ENCODE measurements at regions not wholly inside any gene's neighbourhood (a gene's known extent, or its start where the extent isn't known, plus 50 kb on each side); places are given as distances from the start of the nearest gene placed in this dataset.
A peak's percentile ranks its signal among the peaks of the same experiment; 100 is the strongest.
"Not testable (repeated sequence)": the region's sequence is repeated elsewhere in the genome, so short reads cannot be mapped to it uniquely, and the experiment has no call there.

DNA sequence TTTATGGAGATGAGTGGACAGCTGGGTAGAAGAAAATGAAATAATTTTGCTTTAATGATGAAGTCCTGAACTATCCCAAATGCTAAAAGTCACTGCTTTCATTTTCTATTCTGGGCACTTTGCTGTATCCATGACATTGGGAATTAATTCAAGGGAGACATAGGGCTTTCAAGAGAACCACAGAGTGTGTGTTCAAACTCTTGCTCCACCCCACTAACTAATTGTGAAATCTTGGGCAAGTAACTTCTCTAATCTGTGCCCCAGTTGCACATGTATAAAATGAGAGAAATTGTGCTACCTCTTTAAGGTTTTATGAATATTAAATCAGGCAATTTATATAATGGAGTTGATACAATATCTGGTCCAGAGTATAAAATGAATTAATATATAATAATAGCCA lies 1422.0 kb downstream of the ADGRL3 start:
- DNase-seq: no peak

DNA sequence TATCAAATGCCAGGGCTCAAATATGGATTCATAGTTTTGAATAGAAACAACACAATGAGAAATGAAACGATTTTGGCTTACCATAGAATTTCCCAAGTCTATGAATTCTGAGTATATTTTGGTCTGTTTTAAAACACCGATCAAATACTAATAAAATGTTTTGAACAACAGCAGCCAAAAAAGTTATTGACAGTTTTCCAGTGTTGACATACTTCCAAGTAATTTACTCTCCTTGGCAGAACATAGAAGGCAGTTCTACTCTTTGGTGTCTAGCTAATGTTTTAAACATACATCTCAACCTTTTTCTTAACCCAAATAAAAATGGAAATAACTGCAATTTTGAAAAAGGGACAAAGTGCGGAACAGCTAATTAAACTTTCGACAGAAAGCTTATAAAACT lies 1419.8 kb downstream of the ADGRL3 start:
- DNase-seq: no peak

DNA sequence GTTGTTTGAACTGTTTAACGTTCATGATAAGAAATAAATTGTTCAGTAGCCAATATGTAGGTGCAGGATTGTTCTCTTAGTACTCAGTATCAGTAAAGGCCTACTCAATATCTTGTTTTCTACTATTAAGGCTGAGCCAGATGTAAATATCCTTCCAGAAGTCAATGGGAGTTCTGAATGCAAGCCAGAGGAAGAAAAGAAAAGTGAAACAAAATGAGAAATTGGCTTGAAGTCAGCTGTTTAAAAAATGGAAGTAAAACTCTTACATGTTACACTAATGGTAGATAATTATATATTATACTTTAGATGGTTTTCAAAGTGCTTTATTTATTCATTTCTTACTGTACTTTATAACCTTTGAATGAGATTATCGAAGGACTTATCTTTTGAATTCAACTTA lies 1417.9 kb downstream of the ADGRL3 start:
- no peak for DNase-seq

DNA sequence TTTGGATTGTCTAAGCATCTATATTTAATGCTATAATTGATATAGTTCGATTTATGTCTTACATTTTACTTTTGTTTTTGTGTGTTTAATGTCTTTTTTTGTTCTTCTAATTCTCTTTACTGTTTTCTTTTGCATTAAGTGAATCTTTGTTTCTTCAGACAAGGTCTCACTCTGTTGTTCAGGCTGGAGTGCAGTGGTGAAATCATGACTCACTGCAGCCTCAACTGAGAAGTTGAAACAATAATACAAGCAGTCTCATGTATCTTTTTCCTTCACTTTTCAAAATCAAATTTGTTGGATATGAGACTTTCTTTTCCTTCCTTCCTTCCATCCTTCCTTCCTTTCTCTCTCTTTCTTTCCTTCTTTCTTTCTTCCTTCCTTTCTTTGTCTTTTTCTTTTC lies 1401.6 kb downstream of the ADGRL3 start:
- no peak for DNase-seq

DNA sequence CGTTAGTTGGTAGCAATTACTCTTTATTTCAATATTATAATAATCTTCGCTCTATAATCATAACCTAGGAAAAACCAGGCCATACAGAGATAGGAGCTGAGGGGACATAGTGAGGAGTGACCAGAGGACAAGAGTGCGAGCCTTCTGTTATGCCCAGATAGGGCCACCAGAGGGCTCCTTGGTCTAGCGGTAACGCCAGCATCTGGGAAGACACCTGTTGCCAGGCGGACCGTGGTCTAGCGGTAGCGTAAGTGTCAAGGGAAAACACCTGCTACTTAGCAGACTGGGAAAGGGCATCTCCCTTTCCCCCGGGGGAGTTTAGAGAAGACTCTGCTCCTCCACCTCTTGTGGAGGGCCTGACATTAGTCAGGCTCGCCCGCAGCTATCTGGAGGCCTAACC lies 1395.1 kb downstream of the ADGRL3 start:
- DNase-seq: not testable (repeated sequence)

DNA sequence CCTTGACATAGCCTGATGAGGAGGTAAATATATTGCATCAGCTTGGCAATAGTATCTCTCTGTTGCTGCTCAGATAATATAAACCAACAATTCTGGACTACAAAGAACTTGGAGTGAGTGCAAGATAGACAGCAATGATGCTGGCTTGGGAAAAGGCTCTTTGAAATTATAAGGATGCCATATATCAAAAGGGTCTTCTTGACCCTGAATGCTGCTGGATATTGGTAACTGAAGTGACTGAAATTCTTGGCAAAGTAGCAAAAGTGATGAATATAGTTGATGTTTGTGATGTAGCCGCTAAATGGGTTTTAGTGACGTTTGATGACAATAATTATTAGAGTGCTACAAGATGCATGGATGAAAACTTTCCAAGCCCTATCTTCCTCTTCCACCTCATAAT lies 1391.6 kb downstream of the ADGRL3 start:
- no peak for DNase-seq

DNA sequence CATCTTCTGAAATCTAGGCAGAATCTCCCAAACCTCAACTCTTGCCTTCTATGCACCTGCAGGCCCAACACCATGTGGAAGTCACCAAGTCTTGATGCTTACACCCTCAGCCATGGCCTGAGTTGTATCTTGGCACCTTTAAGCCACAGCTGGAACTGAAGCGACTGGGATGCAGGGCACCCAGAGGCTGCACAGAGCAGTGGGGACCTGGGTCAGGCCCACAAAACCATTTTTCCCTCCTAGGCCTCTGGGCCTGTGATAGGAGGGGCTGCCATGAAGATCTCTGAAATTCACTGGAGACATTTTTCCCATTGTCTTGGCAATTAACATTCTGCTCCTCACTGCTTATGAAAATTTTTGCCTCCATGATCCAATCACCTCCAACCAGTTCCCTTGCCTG lies 1388.5 kb downstream of the ADGRL3 start:
- DNase-seq: no peak

DNA sequence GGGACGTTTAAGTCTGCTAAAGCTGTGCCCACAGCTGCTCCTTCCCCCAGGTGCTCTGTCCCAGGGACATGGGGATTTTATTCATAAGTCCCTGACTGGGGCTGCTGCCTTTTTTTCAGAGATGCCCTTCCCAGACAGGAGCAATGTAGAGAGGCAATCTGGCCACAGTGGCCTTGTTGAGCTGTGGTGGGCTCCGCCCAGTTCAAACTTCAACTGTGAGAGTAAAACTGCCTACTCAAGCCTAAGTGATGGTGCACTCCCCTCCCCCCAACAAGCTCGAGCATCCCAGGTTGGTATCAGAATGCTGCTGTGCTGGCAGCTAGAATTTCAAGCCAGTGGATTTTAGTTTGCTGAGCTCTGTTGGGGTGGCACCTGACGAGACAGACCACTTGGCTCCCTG lies 1371.4 kb downstream of the ADGRL3 start:
- no peak for DNase-seq

DNA sequence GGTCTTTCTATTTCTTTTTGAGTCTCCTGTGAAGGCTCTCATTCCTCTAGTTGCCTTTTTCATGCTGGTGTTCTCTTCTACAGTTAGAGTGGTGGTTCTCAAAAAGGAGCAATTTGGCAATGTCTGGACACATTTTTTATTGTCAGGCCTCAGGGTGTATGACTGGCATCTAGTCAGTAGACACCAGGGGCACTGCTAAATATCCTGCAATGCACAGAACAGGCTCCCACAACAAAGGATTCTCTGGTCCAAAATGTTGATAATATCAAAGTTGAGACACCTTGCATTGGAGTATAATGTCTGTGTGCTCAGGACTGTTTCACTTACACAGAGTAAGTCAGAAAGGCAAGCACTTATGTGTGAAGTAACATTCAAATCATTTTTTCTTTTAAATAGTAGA lies 1360.7 kb downstream of the ADGRL3 start:
- peak; percentile 73 for DNase-seq

DNA sequence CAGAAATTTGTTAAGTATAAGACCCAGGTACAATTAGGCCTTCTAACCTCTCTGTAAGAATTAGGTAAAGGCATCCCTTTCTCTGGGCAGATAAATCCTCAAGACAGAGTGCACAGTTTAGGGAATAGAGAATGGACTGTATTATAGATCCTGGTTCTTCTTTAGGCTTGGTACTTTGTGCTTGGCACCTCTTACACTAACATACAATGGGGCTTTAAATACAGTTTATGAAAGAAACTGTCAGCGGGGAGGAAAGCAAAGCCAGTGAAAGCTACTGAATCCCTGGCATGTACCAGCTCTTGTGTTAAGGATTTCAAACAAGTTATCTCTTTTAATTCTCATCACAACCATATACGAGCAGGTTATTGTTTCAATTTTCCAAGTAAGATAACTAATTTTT lies 1350.0 kb downstream of the ADGRL3 start:
- no peak for DNase-seq

DNA sequence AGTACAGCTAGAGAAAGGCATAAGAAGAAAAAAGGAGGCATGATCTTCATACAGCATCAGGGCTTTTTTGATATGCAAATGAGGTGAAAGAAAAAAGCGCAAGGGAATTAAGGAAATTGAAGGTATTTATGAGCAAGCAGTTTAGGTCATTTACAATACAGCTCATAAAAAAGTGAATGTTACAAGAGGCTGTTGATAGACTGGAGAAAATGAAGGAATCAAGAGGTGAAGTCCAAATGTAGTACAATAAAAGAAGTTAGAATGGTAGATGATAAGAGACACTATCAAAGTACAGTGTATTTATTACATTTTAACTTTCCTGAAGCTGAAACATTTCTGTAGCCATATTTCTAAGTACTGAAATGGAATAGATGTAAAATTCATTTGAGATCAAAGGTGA lies 1349.5 kb downstream of the ADGRL3 start:
- no peak for DNase-seq

DNA sequence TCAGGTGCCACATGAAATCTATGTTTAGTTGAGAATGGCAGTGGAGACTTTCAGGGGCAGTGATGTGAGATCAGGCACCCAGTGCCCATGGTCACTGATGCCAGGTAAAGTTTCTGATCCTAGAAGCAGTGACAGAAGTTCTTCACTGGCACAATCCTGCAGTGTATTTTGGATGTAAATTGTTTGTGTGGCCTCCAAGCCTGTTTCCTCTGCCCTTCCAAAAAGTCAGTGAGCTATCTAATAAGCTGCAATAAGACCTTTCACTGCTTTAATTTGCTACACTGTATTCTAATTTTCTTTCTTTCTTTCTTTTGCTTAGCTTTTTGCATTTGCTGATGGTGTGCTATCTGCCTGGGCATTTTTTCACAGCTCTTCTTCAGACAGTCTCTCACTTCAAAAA lies 1348.6 kb downstream of the ADGRL3 start:
- no peak for DNase-seq

DNA sequence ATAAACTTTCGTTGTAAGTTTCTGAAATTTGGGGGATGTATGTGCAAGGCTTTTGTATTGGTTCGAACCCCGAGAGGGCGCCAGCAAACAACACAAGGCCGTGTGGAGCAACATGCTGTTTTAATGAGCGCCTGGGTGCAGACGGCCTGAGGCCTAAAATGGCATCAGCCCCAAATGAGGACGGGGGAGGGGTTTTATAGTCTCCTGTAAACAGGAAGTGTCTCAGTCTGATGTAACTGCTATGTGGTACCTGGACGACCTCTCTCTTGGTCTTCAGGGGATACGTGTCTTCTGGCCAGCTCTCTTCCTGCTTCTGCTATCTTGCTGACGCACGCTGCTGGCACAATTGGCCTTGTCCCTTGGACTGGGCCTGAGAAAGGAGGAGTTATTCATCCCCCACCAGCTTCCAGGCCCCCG lies 1348.0 kb downstream of the ADGRL3 start:
- DNase-seq: peak; percentile 84

DNA sequence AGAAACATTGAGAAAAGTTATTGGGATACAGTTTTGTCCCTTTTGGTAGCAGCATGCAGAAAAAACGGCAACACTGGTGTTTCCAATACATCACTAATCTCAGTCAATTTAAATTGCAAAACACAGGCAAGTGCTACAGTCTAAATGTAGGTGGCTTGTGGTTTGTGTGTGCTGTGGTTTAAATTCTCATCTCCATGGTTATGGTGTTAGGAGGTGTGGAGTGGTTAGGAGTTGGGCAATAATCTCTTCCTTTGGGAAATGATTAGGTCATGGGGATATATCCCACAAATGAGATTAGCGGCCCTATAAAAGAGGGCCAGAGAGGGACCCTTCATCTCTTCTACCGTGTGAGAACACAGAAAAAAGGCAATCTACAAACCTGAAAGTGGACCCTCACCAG lies 1344.3 kb downstream of the ADGRL3 start:
- no peak for DNase-seq

DNA sequence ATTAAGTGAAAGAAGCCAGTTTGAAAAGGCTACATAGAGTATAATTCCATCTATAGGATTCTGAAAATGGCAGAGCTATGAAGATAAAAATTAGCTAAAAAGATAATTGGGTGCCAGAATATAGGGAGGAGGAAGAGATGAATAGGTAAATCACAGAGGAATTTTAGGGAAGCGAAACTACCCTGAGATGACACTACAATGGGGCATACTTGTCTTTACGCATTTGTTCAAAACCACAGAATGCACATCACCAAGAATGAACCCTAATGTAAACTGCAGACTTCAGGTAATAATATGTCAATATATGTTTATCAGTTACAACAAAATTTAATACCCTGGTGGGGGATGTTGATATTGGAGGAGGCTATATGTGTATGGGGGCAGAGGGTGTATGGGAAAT lies 1342.9 kb downstream of the ADGRL3 start:
- no peak for DNase-seq

DNA sequence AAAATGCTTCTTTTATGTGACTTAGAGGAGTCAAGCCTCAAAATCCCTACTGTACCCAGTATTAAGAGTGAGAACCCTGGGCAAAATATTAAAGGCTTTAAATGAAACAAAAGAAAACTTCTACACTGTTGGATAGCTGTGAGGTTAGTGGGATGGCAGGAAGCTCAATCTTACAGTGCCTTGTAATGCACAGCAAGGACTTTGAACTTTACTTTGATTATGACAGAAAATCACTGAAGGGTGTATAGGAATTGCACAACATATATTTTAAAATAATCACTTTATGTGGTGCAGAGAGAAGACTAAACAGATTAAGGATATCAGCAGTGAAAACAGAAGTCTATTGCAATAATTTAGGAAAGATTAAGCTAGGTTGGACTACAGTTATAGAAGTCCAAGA lies 1333.4 kb downstream of the ADGRL3 start:
- DNase-seq: no peak

DNA sequence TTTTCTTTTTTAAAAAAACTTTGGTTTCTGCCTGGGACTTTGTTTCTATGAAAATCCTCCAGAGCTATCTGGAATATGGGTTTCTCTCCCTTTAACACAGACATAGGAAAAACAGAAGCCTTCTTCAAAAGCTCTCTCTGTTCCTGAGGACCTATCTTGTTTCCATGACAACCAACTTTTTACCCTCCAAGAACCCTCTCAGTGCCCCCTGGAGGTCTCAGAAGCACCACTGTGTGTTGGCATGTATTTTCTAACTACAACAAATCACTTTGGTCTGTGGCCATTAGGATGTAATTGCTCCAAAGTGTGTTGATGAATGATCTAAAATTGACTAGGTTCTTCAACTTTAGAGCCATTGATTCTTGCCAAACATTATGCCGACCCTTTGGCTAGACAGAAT lies 1331.6 kb downstream of the ADGRL3 start:
- no peak for DNase-seq

DNA sequence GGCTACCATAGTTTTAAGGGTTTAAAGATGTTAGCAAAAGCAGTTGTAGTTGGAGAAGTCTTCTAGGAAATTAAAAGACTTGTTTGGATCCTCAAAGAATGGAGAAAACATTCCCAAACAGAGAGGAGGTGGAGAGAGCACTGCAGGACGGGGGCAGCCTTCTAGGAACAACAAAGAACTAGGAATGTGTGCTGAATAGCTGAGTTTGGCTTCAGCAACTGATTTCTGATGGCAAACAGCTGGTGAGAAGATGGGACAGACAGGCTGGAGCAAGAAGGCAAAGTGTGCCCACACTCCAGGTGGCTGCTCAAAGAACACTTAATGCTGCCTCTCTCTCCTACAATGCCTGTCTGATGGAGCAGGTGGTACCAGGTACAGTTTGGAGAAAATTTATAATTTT lies 1331.1 kb downstream of the ADGRL3 start:
- no peak for DNase-seq

DNA sequence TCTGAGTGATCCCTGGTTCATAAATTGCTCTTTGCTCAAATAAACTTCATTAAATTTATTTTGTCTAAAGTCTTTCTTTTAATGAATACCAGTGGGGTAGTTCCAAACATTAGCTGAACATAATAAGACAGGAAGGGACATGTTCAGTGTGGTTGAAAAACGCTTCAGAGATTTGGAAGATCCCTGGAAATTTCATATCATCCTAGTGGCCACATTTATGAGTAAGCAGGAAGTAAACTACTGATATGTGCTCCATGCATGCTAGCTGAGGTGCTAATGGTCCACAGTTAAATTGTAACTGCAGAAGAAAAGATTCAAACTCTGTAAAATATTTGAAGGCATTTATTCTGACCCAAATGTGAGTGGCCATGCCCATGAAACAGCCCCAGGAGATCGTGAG lies 1328.7 kb downstream of the ADGRL3 start:
- DNase-seq: no peak

DNA sequence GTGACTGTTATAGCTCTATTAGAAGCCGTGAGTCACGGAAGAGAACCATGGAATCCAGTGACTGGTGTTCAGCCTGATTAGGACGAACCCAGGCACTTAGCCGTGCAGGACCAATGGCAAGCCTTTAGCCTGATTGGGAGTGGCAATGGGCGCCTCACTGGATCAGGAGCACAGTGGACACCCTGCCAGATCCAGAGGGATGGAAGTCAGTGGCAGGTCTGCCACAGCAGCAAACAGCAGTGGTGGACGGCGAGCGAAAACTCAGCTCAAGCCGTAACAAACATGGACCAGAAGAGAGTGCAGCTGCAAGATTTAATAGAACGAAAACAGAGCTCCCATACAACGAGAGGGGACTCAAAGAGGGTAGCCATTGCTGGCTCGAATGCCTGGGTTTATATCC lies 1326.5 kb downstream of the ADGRL3 start:
- DNase-seq: no peak

DNA sequence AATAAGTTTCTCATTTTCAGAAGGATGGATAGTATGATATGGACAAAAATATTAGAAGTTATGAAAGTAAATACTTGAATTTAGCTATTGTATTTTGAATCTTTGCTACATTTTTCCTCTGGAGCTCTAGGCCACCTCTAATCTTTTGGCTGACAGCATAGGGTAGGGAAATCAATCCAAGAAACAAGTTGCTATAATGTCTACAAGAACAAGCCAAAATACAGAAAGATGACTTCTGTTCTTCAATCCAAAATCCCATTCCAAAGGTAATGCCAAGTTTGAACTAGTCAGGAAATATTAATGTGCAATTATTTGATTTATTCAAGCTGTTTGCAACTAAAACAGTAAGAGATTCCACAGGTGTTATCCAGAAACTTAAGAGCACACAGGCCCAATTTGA lies 1323.1 kb downstream of the ADGRL3 start:
- no peak for DNase-seq

DNA sequence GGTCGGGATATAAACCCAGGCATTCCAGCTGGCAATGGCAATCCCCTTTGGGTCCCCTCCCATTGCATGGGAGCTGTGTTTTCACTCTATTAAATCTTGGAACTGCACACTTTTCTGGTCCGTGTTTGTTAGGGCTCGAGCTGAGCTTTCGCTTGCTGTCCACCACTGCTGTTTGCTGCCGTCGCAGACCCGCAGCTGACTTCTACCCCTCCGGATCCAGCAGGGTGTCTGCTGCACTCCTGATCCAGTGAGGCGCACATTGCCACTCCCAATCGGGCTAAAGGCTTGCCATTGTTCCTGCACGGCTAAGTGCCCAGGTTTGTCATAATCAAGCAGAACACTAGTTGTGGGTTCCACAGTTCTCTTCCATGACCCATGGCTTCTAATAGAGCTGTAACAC lies 1322.1 kb downstream of the ADGRL3 start:
- no peak for DNase-seq

DNA sequence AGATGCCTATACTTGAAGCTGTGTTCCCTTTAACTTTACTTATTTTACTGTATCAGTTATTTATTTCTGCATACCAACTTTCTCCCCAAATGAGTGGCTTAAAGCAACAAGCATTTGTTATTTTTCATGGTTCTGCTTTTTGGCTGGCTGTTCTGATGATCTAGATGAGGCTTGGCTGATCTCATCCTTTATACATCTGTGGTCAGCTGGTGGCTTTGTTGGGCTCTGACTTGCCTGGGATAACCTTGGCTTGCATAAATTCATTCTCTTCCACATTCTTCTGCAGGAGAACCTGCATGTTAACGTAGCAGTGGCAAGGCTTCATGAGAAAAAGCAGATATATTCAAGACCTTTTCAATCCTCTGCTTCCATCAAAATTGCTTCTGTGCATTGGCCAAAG lies 1317.6 kb downstream of the ADGRL3 start:
- no peak for DNase-seq

DNA sequence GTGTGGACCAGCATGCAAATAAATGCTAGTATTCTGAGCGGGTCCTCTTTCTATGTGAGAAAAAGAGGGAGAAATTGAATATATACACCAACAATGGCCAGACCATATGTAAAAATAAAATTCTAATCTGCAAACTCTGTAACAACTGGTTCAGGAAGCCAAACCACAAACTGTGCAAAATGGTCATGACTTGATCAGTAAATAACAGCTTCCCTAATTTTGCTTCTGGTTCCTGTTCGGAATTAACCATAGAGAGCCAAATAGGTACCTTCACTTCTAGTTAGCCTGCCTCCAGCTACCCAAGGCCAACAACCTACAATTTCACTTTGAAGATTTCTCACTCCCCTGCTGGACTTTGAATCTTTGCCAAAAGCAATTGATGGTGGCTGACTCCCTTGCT lies 1313.2 kb downstream of the ADGRL3 start:
- no peak for DNase-seq

DNA sequence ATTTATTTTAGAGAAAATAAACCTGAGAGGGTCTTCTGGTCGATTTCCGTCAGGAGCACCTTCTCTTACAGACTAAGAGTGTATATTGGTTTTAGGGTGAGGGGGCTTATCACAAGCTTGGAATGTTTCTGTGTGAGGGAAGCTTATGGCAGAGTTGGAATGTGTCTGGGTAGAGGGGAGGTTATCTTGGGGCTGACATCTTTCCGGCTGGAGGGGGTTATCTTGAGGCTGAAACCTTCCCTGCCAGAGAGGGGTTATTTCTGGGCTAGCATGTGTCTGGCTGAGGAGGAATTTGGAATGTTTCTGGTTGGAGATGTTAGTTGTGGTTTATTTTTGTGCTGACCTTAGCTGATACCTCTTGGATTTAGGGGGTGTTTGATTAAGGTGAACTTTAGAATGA lies 1312.1 kb downstream of the ADGRL3 start:
- DNase-seq: peak; percentile 70

DNA sequence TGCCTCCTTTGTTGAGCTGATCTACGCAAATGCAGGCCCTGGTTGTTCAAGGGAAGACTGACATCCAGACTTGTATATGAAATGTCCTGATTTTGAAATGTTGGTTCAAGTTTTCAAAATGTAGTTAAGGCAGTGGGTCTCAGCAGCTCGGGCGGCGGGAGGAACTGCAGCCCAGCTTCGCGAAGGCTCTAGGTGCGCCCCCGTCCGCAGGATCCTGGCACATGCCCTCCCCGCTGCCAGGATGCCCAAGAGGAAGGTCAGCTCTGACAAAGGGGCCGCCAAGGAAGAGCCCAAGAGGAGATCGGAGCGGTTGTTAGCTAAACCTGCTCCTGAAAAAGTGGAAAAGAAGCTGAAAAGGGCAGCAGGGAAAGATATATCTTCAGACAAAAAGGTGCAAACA lies 1310.1 kb downstream of the ADGRL3 start:
- no peak for DNase-seq

Data from islet precursor cell (in vitro differentiated cells).